HG02852 (cell line): ENCODE measurements at regions not wholly inside any gene's neighbourhood (a gene's known extent, or its start where the extent isn't known, plus 50 kb on each side); places are given as distances from the start of the nearest gene placed in this dataset.
A peak's percentile ranks its signal among the peaks of the same experiment; 100 is the strongest.

Experiments used
- ATAC-seq: cut with Tn5 transposase; IDR thresholded peaks from one replicate; pipeline ENCODE4 v1.9.1; 2021; ENCODE audit warnings: mild to moderate bottlenecking, moderate library complexity; ENCODE audit not compliant: unreplicated experiment

DNA sequence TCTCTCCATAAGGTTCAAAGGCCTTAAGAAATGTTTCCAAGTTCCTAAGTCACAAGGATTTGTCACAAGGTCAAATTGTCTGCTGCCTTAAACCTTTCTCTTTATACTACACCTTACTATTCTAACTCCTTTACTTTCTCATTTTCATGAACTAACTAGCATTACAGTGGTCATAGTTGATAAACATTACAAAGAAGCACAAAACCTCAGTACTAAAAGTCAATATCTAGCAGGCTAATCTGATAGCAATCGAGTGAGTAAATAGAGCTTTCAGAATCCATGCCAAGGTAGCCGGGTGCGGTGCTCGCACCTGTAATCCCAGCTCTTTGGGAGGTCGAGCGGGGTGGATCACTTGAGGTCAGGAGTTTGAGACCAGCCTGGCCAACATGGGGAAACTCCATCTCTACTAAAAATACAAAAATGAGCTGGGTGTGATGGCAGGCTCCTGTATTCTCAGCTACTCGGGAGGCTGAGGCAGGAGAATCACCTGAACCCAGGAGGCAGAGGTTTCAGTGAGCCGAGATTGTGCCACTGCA, 510.0 kb downstream of the GBA3 start:
- ATAC-seq = no peak

DNA sequence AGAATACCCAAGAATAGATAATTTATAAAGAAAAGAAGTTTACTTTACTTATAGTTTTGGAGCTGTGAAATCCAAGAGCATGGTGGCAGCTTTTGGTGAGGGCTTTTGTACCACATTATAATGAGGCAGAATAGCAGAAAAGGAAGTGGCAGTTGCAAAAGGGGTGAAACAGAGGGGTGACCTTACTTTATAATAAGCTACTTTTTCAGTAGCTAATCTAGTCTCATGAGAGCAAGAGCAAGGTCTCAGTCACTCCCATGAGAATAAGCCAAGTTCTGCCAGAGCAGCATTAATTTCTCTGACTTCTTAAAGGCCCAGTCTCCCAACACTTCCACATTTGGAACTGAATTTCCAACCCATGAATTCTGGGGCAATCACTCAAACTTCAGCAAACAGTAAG, 502.0 kb downstream of the GBA3 start:
- no peak for ATAC-seq

DNA sequence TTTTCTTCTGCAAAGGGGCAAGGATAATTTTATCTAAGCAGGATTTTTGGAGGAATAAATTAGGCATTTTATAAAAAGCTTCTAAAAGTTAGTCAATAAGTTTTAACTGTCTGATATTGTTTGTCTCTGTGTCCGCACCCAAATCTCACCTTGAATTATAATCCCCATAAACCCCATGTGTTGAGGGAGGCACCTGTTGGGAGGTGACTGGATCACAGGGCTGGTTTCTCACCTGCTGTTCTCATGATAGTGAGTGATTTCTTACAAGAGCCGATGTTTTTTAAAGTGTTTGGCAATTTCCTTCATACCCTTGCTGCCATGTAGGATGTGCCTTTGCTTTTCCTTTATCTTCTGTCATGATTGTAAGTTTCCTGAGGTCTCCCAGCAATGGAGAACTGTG, 481.4 kb downstream of the GBA3 start:
- ATAC-seq = no peak

DNA sequence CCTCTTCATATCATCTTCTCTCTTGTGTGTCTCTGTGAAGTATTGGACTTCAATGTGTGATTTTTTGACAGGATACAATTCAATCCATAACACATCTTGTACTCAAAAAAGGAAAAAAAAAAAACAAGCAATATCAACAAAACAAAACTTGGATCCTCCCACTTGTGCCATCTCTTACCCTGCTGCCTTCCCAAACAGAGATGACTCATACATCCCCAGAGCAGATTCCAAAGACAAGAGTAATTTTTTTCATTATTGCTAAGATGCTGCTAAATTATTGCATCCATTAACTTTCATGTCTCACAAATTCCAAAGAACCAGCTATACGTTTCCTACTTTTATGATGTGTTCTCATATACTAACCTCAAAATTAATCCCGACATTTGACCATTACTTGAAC, 479.2 kb downstream of the GBA3 start:
- no peak for ATAC-seq

DNA sequence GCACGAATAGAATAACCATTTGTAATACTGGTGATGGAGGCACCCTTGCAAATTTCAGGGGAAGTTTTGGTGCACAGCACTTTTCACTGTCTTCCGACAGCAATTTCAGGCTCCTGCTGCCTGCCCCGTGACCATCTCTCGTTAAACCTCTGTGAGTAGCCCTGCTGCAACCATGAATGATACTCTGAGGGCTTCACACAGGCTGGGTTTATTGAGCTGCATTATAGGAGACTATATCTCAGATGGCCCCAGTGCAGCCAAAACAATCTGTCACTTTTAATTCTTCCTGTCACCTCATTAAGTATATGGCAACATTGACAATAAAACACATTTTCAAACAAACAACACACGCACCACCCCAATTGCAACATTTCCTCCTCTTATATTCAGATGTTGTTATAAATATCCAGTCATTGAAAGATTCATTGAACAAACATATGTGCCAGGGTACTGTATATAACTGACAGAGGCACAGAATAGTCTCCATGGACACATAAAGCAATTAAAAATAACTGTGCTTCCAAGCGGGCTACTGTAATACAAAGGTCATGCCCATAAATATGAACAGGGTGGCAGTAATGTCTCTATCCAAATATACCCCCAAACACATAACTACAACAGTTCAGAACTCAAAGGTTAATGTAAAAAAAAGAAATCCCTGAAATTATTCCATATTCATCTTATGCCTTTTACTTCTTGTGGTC, 477.0 kb downstream of the GBA3 start:
- ATAC-seq = no peak

DNA sequence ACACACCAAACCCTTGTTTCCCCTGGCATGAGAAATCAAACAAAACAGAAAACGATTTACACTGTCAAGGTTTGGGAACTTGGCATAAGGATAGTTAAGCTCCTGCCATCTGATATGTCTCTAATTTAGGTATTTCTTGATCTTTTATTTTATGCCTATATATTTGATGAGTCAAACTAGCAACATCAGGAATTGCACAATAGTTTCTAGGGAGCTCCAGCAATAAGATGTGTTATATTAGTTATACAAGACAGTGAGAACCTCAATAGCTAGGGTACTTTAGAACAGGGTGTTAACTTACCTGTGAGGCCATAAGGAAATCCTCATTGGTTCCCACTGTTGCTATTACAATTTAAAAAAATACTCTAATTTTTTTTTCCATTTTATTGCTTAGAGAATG, 474.2 kb downstream of the GBA3 start:
- ATAC-seq = no peak

DNA sequence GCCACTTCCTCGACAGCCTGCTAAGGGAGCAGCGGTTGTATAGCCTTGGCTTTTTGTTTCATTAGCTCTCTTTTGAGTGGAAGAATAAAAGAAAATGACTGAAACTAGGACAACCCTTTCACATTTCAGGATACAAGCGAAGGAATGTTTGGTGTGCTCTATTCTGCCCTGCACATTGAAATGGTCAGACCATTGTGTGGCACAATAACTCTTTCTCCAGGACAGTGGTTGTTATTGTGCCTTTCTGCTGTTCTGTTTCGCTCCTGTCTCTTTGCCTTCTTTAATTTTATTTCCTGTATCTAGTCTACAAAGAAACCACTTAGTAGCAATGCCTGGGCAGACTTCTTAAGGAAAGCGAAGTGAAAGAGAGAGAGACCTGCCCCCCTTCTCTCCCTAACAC, 473.7 kb downstream of the GBA3 start:
- no peak for ATAC-seq

DNA sequence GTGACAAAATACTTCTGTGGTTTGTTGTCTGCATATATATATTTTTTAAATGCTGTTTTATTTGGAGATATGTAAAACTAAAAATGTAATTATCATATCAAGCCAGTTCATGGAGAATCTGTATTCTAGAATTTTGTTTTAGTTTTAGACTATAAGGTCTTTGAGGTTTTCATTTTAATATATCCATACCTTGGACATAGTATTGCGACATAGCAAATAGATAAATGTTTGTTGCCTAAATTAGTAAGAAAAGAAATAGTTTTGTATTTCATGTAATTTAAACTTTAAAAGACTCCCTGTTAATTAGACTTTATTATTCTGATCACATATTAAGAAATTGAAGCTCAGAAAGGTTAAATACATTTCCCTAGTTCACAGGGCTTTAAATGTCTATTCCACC, 472.9 kb downstream of the GBA3 start:
- ATAC-seq = no peak

DNA sequence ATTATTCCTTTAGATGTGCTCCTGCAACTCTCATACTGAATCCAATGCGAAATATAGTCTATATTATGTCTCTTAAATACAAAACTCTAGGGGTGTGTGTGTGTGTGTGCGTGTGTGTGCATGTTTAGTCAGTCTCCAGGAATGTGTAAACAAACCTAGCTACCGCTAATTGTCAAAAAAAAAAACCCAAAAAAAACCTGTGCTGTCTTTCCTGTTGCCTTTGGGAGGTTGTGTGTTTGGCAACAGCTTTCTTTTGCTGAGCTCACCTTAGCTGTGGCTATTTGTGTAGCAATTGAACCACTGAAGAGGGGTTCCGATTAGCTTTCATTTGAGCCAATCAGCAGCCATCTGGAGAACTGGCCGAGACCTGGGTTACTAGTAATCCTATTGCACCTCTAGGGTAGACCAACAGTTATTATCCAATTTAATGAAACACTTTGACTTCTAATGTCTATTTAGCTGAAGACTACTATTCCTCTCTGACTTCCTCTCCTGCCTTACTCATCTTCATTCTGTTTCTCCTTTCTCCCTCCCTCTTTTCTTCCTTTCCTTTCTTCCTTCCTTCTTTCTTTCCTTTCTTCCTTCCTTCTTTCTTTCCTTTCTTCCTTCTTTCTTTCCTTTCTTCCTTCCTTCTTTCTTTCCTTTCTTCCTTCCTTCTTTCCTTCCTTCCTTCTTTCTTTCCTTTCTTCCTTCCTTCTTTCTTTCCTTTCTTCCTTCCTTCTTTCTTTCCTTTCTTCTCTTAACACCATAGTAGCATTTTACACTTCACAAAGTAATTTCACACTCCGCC, 471.1 kb downstream of the GBA3 start:
- ATAC-seq = no peak

DNA sequence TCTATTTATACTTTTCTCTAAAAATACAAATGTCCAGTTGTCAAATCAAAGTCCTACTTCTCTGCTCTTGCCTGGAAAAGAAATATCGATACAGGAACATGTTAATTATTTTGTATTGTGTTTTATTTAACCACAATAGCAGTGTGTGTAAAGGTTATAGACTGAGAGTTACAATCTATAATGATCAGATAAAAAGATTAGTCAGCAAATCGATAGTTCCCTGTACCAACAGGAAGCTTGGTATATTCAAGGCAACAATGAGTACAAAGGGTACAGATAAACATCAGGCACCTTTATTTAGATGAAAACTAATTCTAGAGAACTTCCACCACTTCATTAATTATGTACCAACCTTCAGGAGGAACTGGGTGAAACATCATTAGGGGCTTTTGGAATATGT, 469.5 kb downstream of the GBA3 start:
- ATAC-seq = no peak

DNA sequence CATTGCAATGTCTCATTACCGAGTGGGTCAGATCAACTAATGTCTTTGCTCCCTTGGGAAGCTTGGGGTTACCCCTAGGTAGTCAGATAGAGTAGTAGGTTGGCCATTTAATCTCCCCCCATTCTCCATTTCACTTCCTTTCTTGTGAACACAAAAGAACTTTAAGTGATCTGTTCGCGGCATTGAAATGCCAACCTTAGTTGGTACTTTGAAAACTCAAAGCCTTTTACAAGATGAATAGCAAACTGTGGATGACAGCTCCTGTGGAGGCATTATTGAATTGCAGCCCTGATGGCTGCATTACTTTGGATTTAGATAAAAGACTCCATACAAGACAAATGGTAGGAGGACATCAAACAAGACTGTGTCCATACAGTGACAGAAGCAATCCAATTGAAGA, 469.1 kb downstream of the GBA3 start:
- no peak for ATAC-seq

DNA sequence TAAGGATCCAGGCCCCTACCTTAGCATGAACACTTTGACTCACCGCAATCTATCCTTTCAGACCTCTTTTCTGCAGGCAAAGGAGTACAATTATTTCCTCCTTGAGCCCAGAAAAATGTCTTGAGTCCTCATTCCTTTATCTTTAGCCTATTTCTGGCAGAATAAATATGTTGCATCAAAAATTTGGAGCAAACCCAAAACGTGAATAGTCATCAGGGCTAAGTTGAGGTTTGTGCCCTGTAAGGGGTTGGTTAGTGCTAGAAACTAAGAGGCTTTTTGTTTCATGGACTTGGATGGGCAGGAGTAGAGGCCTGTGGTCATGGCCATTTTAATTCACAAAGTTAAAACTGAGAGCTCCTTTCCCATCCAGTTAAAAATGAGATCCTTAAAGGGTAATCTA, 460.3 kb downstream of the GBA3 start:
- no peak for ATAC-seq

DNA sequence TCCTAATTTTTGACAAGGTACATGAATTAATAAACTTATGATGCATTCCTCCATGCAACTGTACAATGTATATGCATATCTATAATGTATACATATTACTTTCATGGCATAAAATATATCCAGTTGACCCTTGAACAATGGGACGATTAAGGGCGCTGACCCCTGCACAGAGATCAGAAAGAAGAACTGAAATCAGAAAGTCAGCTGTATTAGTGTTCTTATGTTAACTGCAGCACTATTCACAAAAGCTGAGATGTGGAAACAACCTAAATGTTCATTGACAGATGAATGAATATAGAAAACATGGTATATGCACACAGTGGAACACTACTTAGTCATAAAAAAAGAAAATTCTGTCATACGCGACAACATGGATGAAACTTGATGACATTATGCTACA, 457.1 kb downstream of the GBA3 start:
- no peak for ATAC-seq

DNA sequence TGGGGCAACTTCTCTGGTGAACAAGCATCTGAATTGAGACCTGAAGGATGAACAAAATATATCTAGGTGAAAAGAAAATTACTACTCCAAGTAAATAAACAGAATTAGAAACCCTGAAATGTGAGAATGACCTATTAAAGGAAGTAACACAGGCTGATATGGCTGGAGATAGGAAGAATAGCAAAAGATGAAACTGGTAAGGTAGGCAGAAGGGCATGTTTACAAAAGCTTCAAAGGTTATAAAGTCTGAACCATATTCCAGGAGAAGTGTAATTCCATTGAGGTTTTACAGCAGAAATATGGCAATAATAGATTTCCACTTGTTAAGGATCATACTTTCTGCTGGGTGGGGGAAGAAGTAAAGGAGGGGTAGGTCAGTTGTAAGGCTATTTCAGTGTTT, 452.0 kb downstream of the GBA3 start:
- no peak for ATAC-seq

DNA sequence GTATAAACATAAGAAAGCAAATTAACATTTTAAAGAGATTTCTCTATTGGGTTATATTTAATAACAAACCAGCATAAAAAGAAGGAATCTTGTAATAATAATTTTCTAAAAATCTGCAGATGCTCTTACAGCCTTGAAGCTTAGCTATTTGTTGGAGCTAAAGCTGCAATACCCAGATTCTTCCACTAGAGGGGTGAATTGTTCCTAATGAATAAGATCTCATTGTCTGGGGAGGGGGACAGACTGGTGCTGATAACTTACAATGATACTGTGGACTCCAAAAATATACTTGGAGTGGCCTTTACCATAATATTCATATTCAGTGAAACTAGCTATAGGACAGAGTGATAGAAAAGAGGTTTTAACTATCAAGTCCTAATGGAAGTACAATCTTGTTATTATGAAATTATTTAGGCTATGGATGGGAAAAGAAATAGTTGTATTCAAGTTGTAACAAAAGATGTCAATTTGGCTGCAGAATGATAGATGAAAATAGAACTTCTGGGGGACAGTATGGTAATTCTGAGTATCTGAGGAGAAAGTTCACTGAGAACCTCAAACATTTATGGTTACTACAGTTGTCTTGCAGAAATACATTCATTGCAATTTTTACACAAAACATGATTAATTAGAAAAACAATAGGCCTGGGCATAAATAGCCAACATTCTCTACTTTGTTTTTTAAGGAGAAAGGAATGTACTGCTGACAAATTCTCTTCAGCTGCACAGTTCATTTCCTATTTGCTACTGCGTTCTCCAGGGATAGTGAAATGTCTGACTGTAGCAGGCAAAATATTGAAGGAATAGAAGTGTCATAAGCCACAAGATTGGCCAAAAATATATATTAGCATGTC, 443.3 kb downstream of the GBA3 start:
- peak; percentile 70 for ATAC-seq

DNA sequence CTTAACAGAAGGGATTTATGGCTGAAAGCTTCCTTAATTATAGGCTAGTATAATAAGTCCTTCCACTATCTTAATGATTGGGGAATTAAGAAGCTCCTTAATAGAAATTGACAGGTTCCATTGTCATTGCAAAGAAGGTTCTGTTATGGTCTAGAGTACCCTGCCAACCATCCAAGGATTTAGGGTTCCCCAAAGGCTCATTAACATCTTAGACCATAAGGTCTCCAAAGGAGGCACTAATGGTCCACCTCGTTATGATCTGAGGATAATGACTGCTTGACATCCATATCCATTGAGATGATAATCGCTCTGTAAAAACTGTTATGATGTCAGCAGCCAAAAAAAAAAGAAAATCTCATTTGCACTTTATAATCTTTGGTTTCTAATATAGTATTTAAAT, 441.6 kb downstream of the GBA3 start:
- ATAC-seq = no peak

DNA sequence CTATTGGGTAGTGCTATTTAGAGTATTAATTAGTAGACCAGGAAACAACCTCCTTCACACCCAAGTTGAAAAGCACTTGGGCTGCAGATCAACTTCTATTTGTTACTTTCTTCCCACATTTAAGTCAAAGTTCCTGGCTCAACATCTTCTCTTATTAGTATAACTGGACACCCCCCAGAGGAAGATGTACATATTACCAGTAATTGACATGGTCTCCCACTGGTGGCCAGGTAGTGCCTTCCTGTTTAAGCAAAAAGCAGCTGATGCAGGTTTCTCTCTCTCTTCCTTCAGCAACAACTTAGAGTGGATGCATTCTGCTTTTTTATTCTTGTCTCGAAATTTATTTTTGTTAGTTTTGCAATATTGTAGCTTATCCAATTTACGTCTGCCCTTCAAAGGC, 438.1 kb downstream of the GBA3 start:
- ATAC-seq = no peak

DNA sequence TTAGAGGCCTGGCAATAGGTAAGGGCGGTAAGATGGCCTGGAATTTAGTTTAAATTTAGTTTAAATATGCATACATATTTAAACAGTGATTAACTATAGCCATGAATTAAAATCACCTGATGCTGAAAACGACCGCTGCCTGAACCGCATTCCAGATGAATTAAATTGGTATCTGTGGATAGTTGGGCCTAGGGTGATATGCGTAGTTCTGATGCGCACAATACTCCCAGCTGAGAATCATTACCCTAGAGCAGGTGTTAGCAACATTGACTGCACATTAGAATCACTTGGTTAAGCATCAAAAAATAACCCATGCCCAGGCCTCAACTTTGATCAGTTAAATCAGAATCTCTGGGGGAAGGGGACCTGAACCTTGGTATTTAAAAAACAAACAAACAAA, 432.4 kb downstream of the GBA3 start:
- ATAC-seq = no peak

DNA sequence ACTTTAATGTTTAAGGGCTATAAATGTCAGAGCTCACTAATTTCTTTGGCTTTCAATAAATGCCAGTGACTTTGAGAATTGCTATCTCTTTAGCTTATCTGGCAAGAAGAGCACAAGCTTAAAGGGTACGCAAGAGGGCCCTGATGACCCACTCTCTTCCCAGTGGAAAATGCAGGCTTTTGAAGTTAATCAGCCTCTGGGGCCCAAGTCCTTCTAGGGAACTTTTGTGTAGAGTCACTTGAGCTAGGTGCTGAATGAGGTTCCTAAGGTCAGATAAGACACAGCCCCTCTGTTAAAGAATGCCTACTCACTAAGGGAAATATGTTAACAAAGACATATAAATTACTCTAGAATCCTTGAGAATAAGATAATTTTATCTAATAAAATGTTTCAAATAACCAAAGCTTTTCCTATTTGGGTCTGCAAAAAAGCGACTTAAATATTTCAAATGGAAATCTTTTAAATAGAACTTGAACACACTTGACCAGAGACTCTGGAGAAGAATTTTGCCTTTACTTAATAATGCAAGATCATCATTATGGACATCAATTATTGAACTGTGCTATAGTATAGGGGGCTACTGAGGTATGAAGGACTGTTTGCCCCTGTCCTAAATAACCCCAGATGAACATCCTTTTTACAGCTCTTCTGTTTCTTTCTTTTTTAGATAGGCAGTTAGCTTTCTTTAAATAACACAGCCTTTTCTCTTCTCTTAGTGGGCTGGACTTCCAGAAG, 430.1 kb downstream of the GBA3 start:
- no peak for ATAC-seq

DNA sequence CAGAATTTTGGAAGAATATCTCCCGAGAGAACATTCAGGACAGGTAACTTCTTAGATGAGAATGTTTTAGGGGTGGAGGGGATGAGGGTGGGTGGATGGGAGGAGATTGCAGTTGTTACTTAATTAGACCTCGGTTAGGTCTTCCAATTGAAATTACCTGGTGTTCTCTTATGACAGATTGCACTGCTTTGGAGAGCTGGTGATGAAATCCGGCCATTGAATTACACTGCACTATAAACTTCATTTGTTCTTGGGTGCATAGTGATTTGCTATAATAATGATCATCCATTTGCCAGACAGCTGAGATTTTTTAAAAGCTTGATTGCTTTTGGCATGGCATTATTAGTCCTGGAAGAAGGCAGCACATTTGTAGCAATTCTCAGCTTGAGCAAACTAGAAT, 427.6 kb downstream of the GBA3 start:
- no peak for ATAC-seq

DNA sequence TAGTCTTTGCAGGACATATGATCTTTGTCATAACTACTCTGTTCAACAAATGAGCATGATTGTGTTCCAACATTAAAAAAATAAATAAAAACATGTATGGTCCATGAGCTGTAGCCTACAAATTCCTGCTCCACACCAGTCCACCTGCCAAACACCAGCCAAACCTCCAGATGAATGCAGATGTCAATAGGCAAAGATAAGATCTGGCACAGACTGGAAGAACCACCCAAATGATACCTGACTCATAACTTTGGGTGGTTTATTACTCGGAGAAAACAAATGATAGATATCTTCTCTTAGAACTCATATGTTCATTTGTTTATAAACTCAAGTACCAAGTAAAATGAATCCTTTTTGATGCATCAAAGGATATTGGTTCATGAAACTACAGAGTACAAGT, 425.1 kb downstream of the GBA3 start:
- no peak for ATAC-seq
